ENCODE measurements at regions not wholly inside any gene's neighbourhood (a gene's known extent, or its start where the extent isn't known, plus 50 kb on each side); places are given as distances from the start of the nearest gene placed in this dataset.

DNA sequence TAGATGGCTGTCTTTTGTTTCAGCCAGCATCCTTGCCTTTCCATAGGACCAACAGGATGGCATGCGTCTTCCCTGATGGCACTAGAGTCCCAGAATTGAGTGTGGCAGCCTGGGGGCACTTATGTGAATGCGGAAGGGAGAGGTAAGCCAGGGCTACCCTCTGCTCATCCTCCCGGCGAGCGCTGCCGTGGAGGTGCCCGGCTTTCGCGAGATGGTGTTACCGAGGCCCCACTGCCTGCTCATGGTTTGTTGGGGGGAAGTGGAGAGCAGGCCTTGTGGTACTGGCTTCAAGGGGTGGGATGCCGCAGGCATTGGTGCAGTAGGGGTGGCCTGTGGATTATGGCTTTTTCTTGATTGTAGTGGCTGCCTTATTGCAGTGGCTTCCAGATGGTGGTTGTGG lies 174.3 kb downstream of the AACS start:
- TF ChIP-seq POLR2A (IDR thresholded peaks at IDR 0.05) = no peak
- TF ChIP-seq, protein P1, sequence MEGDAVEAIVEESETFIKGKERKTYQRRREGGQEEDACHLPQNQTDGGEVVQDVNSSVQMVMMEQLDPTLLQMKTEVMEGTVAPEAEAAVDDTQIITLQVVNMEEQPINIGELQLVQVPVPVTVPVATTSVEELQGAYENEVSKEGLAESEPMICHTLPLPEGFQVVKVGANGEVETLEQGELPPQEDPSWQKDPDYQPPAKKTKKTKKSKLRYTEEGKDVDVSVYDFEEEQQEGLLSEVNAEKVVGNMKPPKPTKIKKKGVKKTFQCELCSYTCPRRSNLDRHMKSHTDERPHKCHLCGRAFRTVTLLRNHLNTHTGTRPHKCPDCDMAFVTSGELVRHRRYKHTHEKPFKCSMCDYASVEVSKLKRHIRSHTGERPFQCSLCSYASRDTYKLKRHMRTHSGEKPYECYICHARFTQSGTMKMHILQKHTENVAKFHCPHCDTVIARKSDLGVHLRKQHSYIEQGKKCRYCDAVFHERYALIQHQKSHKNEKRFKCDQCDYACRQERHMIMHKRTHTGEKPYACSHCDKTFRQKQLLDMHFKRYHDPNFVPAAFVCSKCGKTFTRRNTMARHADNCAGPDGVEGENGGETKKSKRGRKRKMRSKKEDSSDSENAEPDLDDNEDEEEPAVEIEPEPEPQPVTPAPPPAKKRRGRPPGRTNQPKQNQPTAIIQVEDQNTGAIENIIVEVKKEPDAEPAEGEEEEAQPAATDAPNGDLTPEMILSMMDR (IDR thresholded peaks at IDR 0.05) = no peak
